ENCODE measurements at regions not wholly inside any gene's neighbourhood (a gene's known extent, or its start where the extent isn't known, plus 50 kb on each side); places are given as distances from the start of the nearest gene placed in this dataset.
"Not testable (repeated sequence)": the region's sequence is repeated elsewhere in the genome, so short reads cannot be mapped to it uniquely, and the experiment has no call there.

GRCh38 chr4:115470763-115471162 is 357.3 kb upstream of the NDST4 start:
- DNase-seq (ENCODE audit: low spot score) = no peak

- not testable (repeated sequence) for DNase-seq (ENCODE audit: low spot score)
These were observed 345.9 kb upstream of the NDST4 start for GRCh38 chr4:115459301-115459700.

GRCh38 chr4:115456231-115456630 is 342.8 kb upstream of the NDST4 start:
- no peak for DNase-seq (ENCODE audit: low spot score)

- DNase-seq (ENCODE audit: low spot score) = no peak
These were observed 340.8 kb upstream of the NDST4 start for GRCh38 chr4:115454228-115454627.

- DNase-seq (ENCODE audit: low spot score) = no peak
These were observed 340.0 kb upstream of the NDST4 start for GRCh38 chr4:115453416-115453815.

- DNase-seq (ENCODE audit: low spot score) = not testable (repeated sequence)
These were observed 338.8 kb upstream of the NDST4 start for GRCh38 chr4:115452229-115452628.

GRCh38 chr4:115437739-115438138 is 324.3 kb upstream of the NDST4 start:
- no peak for DNase-seq (ENCODE audit: low spot score)

- DNase-seq (ENCODE audit: low spot score) = no peak
These were observed 320.1 kb upstream of the NDST4 start for GRCh38 chr4:115433491-115433890.

GRCh38 chr4:115430024-115430423 is 316.6 kb upstream of the NDST4 start:
- DNase-seq (ENCODE audit: low spot score) = no peak

GRCh38 chr4:115428455-115428854 is 315.0 kb upstream of the NDST4 start:
- no peak for DNase-seq (ENCODE audit: low spot score)

- no peak for DNase-seq (ENCODE audit: low spot score)
These were observed 311.4 kb upstream of the NDST4 start for GRCh38 chr4:115424852-115425251.

GRCh38 chr4:115418635-115419396 is 305.4 kb upstream of the NDST4 start:
- DNase-seq (ENCODE audit: low spot score) = no peak

GRCh38 chr4:115396034-115396433 is 282.6 kb upstream of the NDST4 start:
- DNase-seq (ENCODE audit: low spot score) = no peak

GRCh38 chr4:115376866-115377265 is 263.4 kb upstream of the NDST4 start:
- DNase-seq (ENCODE audit: low spot score) = peak; percentile 29

GRCh38 chr4:115374621-115375020 is 261.2 kb upstream of the NDST4 start:
- no peak for DNase-seq (ENCODE audit: low spot score)

GRCh38 chr4:115370490-115370889 is 257.1 kb upstream of the NDST4 start:
- DNase-seq (ENCODE audit: low spot score) = no peak

- DNase-seq (ENCODE audit: low spot score) = no peak
These were observed 256.6 kb upstream of the NDST4 start for GRCh38 chr4:115370012-115370411.

GRCh38 chr4:115366390-115366789 is 253.0 kb upstream of the NDST4 start:
- no peak for DNase-seq (ENCODE audit: low spot score)

- DNase-seq (ENCODE audit: low spot score) = no peak
These were observed 251.8 kb upstream of the NDST4 start for GRCh38 chr4:115365185-115365584.

GRCh38 chr4:115361781-115362180 is 248.4 kb upstream of the NDST4 start:
- DNase-seq (ENCODE audit: low spot score) = no peak

GRCh38 chr4:115360431-115360830 is 247.0 kb upstream of the NDST4 start:
- peak; percentile 15 for DNase-seq (ENCODE audit: low spot score)

GRCh38 chr4:115357776-115358175 is 244.4 kb upstream of the NDST4 start:
- no peak for DNase-seq (ENCODE audit: low spot score)

- no peak for DNase-seq (ENCODE audit: low spot score)
These were observed 242.8 kb upstream of the NDST4 start for GRCh38 chr4:115356176-115356575.

GRCh38 chr4:115355329-115355728 is 241.9 kb upstream of the NDST4 start:
- DNase-seq (ENCODE audit: low spot score) = no peak
